Stomach (tissue), 8 donors: ENCODE measurements at regions not wholly inside any gene's neighbourhood (a gene's known extent, or its start where the extent isn't known, plus 50 kb on each side); places are given as distances from the start of the nearest gene placed in this dataset.
"Not testable (repeated sequence)": the region's sequence is repeated elsewhere in the genome, so short reads cannot be mapped to it uniquely, and the experiment has no call there.

Experiments
- DNase-seq, 2 donors: peaks; one replicate each; pipeline versions ENCODE4 v3.0.0 to v3.0.0-alpha.2; 2013 to 2019
- H3K27ac ChIP-seq, 5 donors: fragments of 200-600 bp in 4 of 5; sonication (generic) in 4 of 5; one replicate each; pipeline ENCODE4 v1.5.1; 2013 to 2019; ENCODE audit warnings: mild to moderate bottlenecking in 1 of 5, moderate library complexity in 1 of 5
- H3K27me3 ChIP-seq, 3 donors: fragments of 200-600 bp; sonication (generic); one replicate each; pipeline ENCODE4 v1.5.1; 2017 to 2019; ENCODE audit warnings: mixed run types in 1 of 3
- H3K36me3 ChIP-seq, 4 donors: fragments of 200-600 bp; sonication (generic); 1 replicate in 3 of 4; 2 replicates in 1 of 4; pipeline ENCODE4 v1.5.1; 2016 to 2019
- H3K4me1 ChIP-seq, 4 donors: fragments of 200-600 bp; sonication (generic); one replicate each; pipeline ENCODE4 v1.5.1; 2016 to 2019
- H3K4me3 ChIP-seq, 4 donors: fragments of 200-600 bp; sonication (generic) in 3 of 4; one replicate each; pipeline ENCODE4 v1.5.1; 2016 to 2019; ENCODE audit warnings: mild to moderate bottlenecking in 1 of 4
- H3K9me3 ChIP-seq, 4 donors: fragments of 200-600 bp; sonication (generic); one replicate each; pipeline ENCODE4 v1.5.1; 2016 to 2019
- CTCF ChIP-seq, 7 experiments: fragments of 450-650 bp in 4 of 7; fragments of 200-600 bp in 3 of 7; sonication (generic) in 3 of 7; IDR thresholded peaks; one replicate each; pipeline ENCODE4 v1.5.1; 2016 to 2019; ENCODE audit warnings: antibody characterized with exemption in 7 of 7, control low read depth in 2 of 7, mild to moderate bottlenecking in 1 of 7
- EP300 ChIP-seq: sonication (generic); formaldehyde crosslinking; IDR thresholded peaks from one replicate; pipeline ENCODE4 v1.6.1; 2017; ENCODE audit warnings: antibody characterized with exemption
- POLR2A ChIP-seq, 4 donors: fragments of 450-650 bp; IDR thresholded peaks; one replicate each; pipeline ENCODE4 v1.6.1; 2016; ENCODE audit warnings: antibody characterized with exemption in 4 of 4, control low read depth in 2 of 4, mild to moderate bottlenecking in 1 of 4, moderate library complexity in 1 of 4
- POLR2AphosphoS5 ChIP-seq, 3 donors: sonication (generic); formaldehyde crosslinking; IDR thresholded peaks; one replicate each; pipeline ENCODE4 v1.6.1; 2016; ENCODE audit warnings: antibody characterized with exemption in 3 of 3
- WGBS, 5 donors: extraction: QIAGEN DNeasy Blood & Tissue Kit in 3 of 5; methylation state at CpG; one replicate each; pipeline versions ENCODE4 v1.1.5 to v1.1.7; 2013 to 2018; 5-methylcytosine and 5-hydroxymethylcytosine counted together
- intact Hi-C: fragments of 100-400 bp; cut with DNase I; formaldehyde crosslinking; loops from one replicate; pipeline ENCODE4 v1.15.1; 2023; ENCODE audit warnings: low total_unique reads
- donor health status: healthy with polysubstance abuse.
- donor health status: Bipolar disorder and iron deficiency.
- donor health status: healthy.

GRCh38 chr1:206397501-206397900 lies 72.8 kb upstream of the IKBKE start:
- H3K9me3 ChIP-seq, DNase-seq, intact Hi-C loops, H3K27me3 ChIP-seq, H3K4me1 ChIP-seq, H3K4me3 ChIP-seq, H3K27ac ChIP-seq, H3K36me3 ChIP-seq: not testable (repeated sequence)
- WGBS, 5 donors = 53 to 94% (median 76%) methylated on average over 2 to 3 of the region's 6 CpGs

- H3K27me3 ChIP-seq, DNase-seq: not testable (repeated sequence)
- WGBS, 5 donors = 73 to 100% (median 95%) methylated on average over 2 to 3 of the region's 3 CpGs; no CpG with 5 or more reads in 1 of the 5 donors
These were observed 72.0 kb upstream of the IKBKE start for GRCh38 chr1:206398261-206398660.

GRCh38 chr1:206403612-206404307 lies 66.5 kb upstream of the IKBKE start:
- H3K4me1 ChIP-seq, H3K36me3 ChIP-seq, H3K4me3 ChIP-seq, intact Hi-C loops, H3K9me3 ChIP-seq, H3K27me3 ChIP-seq, DNase-seq: not testable (repeated sequence)
- WGBS, 5 donors = 35 to 100% (median 68%) methylated on average over 1 to 2 of the region's 5 CpGs; no CpG with 5 or more reads in 1 of the 5 donors
- H3K27ac ChIP-seq = peak overlapping the region in 1 of 5 donors; percentile 49

More at GRCh38 chr1:206398261-206398660, 72.0 kb upstream of the IKBKE start:
- H3K4me3 ChIP-seq, H3K4me1 ChIP-seq, H3K36me3 ChIP-seq, H3K27ac ChIP-seq, intact Hi-C loops, H3K9me3 ChIP-seq: not testable (repeated sequence)

- H3K36me3 ChIP-seq, H3K4me3 ChIP-seq, DNase-seq, H3K9me3 ChIP-seq, intact Hi-C loops, H3K27me3 ChIP-seq, H3K4me1 ChIP-seq: not testable (repeated sequence)
- WGBS, 5 donors = 56 to 95% (median 64%) methylated on average over 3 to 6 of the region's 8 CpGs; no CpG with 5 or more reads in 1 of the 5 donors
- peak overlapping the region in 1 of 5 donors; percentile 49 for H3K27ac ChIP-seq
These were observed 65.8 kb upstream of the IKBKE start for GRCh38 chr1:206404309-206405027.

GRCh38 chr1:206405282-206405681 lies 65.0 kb upstream of the IKBKE start:
- intact Hi-C loops, H3K9me3 ChIP-seq, H3K4me1 ChIP-seq, H3K4me3 ChIP-seq, DNase-seq, H3K27me3 ChIP-seq, H3K36me3 ChIP-seq, H3K27ac ChIP-seq: not testable (repeated sequence)
- no CpG with 5 or more reads among the region's 7 CpGs for WGBS, 5 donors

GRCh38 chr1:206408371-206409288 lies 61.6 kb upstream of the IKBKE start:
- H3K36me3 ChIP-seq, H3K27me3 ChIP-seq, H3K4me1 ChIP-seq, H3K4me3 ChIP-seq, H3K9me3 ChIP-seq, intact Hi-C loops, DNase-seq, H3K27ac ChIP-seq: not testable (repeated sequence)
- WGBS, 5 donors = 86 to 96% (median 90%) methylated on average over 2 of the region's 6 CpGs

- intact Hi-C loops = no loop called here
These were observed 59.0 kb upstream of the IKBKE start for GRCh38 chr1:206411321-206411720.

More at GRCh38 chr1:206411321-206411720, 59.0 kb upstream of the IKBKE start:
- Histone ChIP-seq H3K36me3 (peaks cover 3 to 25% (median 6%) of the 10 kb centered on the region in 4 donors), H3K27ac (no peak overlapping the region), H3K4me1 (peaks cover 0 to 11% (median 5%) of the 10 kb centered on the region in 4 donors), H3K9me3 (no peaks in the 10 kb centered on the region), H3K27me3 (no peaks in the 10 kb centered on the region), H3K4me3 (no peak overlapping the region)
- WGBS, 5 donors = 77 to 84% (median 78%) methylated on average over 3 of the region's 3 CpGs
- TF ChIP-seq EP300 = no peak
- no peak for TF ChIP-seq POLR2AphosphoS5 (IDR thresholded peaks at IDR 0.05)
- TF ChIP-seq POLR2A (IDR thresholded peaks at IDR 0.05) = no peak
- no peak for TF ChIP-seq CTCF (IDR thresholded peaks at IDR 0.05)
- no peak for DNase-seq
